ENCODE measurements at regions not wholly inside any gene's neighbourhood (a gene's known extent, or its start where the extent isn't known, plus 50 kb on each side); places are given as distances from the start of the nearest gene placed in this dataset.
"Not testable (repeated sequence)": the region's sequence is repeated elsewhere in the genome, so short reads cannot be mapped to it uniquely, and the experiment has no call there.

DNA sequence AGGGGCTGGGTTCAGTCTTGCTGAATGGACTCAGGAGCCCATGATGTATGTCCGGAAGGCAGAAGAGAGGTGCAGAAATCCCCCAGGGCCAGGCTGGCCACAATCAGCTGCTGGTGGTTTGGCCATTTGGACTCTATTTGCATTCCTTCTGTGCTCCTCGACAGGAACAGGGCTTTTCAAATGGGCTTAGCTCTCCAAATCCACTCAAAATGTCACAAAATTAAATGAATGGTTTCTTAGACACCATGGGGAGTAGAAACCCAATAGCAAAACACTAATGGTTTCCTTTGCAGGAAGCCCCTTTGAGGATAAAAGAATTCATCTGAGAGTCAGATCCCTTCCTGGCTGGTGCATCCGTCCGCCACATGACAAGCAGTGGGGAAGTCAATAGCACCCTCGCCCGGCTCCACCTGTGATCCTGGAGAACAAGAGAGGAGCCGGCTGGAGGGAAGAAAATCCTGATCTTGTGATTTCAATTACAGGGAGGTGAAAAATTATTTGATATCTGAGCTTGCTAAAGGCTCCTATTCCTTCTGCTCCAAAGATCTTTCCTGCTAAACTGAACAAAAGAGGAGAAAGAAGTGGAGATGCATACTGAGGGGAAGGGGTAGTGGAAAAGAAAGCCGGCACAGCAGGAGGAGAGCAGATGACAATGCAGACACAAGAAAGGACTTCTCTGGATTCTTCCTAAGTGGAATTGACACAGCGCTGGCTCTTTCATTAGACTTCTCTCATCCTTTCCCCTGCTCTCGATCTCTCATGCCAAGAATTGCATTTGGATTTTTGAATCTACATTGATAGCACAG, 190.7 kb downstream of the C7orf25 start:
- no peaks in the 10 kb centered on the region for H3K36me3 Mint-ChIP-seq (ENCODE audit: low read depth)
- H3K27ac Mint-ChIP-seq, result no peak overlapping the region
- no peaks in the 10 kb centered on the region for H3K4me1 Mint-ChIP-seq (ENCODE audit: low read depth)
- no peak overlapping the region for H3K4me3 Mint-ChIP-seq
- no peaks in the 10 kb centered on the region for H3K27me3 Mint-ChIP-seq
- peaks cover 6% of the 10 kb centered on the region for H3K9me3 Mint-ChIP-seq

GRCh38 chr7:42720012-42720411, 191.9 kb downstream of the C7orf25 start:
- H3K4me1 Mint-ChIP-seq (ENCODE audit: low read depth), result no peaks in the 10 kb centered on the region
- H3K36me3 Mint-ChIP-seq (ENCODE audit: low read depth), result no peaks in the 10 kb centered on the region
- H3K9me3 Mint-ChIP-seq, result peaks cover 6% of the 10 kb centered on the region
- no peak overlapping the region for H3K27ac Mint-ChIP-seq
- no peaks in the 10 kb centered on the region for H3K27me3 Mint-ChIP-seq
- H3K4me3 Mint-ChIP-seq, result no peak overlapping the region

- not testable (repeated sequence) for H3K27me3 Mint-ChIP-seq; H3K27ac Mint-ChIP-seq; H3K36me3 Mint-ChIP-seq (ENCODE audit: low read depth); H3K4me1 Mint-ChIP-seq (ENCODE audit: low read depth); H3K4me3 Mint-ChIP-seq
- peaks cover 11% of the 10 kb centered on the region for H3K9me3 Mint-ChIP-seq
Observed at GRCh38 chr7:42718466-42718865, 193.4 kb downstream of the C7orf25 start.

DNA sequence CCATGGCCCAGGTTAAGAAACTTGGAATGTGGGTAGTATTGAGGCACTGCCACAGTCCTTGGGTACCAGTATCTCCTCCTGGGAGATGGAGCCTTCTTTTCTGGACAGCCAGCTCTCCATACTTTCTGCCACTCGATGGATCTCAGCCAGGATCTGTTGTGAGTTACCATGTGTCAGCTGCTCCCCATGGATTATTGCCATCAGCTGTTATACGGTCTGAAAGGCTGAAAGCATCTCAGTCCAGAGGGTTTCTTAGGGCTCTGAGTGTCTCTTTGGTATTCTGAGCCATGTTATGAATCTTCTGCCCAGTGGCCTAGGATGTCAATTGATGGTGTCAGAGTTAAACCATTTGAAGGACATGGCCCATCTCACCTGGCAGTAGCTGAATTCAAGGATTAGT, 197.5 kb downstream of the C7orf25 start:
- Mint-ChIP-seq H3K36me3 (ENCODE audit: low read depth) (no peaks in the 10 kb centered on the region), H3K9me3 (peaks cover 11% of the 10 kb centered on the region), H3K4me3 (no peak overlapping the region), H3K27me3 (peaks cover 1% of the 10 kb centered on the region), H3K27ac (no peak overlapping the region), H3K4me1 (ENCODE audit: low read depth) (no peaks in the 10 kb centered on the region)

- H3K4me3 Mint-ChIP-seq, result no peak overlapping the region
- H3K27me3 Mint-ChIP-seq, result peaks cover 6% of the 10 kb centered on the region
- no peaks in the 10 kb centered on the region for H3K36me3 Mint-ChIP-seq (ENCODE audit: low read depth)
- H3K4me1 Mint-ChIP-seq (ENCODE audit: low read depth), result no peaks in the 10 kb centered on the region
- no peak overlapping the region for H3K27ac Mint-ChIP-seq
- peaks cover 8% of the 10 kb centered on the region for H3K9me3 Mint-ChIP-seq
Observed at GRCh38 chr7:42709284-42709683, 202.6 kb downstream of the C7orf25 start.

DNA sequence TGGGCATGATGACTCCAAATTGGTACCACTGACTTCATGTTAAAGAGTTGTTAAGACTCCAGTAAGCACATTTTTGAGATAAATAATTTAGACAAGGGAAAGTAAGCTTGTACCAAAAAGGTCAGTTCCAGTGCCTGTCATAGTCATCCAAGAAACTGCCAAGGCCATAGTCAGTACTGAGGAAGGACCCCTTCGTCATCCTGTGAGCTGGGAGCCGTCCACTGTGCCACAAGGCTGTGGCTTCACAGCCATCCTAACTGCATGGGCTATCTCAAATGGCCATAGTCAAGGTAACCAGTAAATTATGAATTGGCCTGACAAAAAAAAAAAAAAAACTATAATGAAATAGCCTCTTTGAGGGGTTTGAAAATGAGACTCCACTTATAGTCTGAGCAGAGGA, 207.2 kb downstream of the C7orf25 start:
- Mint-ChIP-seq H3K27me3 (peaks cover 6% of the 10 kb centered on the region), H3K4me1 (ENCODE audit: low read depth) (no peaks in the 10 kb centered on the region), H3K9me3 (peaks cover 3% of the 10 kb centered on the region), H3K27ac (no peak overlapping the region), H3K36me3 (ENCODE audit: low read depth) (no peaks in the 10 kb centered on the region), H3K4me3 (no peak overlapping the region)

DNA sequence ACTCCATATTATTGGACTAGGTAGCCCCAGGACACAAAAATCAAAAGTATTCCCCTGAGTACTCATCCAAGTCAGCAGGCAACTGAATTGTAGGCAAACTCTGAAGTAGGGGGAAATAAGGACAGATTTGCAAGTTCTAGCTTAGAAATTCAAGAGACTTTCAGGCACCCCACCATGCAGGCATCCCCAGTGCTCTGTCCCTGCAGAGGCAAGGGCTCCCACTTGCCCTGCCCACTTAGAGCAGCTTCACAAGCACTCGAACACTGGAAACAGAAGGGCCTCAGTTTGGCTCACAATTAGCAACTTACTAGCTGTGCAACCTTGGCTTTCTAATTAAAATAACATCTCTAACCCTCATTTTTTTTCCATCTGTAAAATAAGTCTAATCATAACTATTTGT, 209.2 kb downstream of the C7orf25 start:
- Mint-ChIP-seq H3K4me1 (ENCODE audit: low read depth) (no peaks in the 10 kb centered on the region), H3K27me3 (no peaks in the 10 kb centered on the region), H3K36me3 (ENCODE audit: low read depth) (no peaks in the 10 kb centered on the region), H3K9me3 (peaks cover 3% of the 10 kb centered on the region), H3K27ac (no peak overlapping the region), H3K4me3 (no peak overlapping the region)

DNA sequence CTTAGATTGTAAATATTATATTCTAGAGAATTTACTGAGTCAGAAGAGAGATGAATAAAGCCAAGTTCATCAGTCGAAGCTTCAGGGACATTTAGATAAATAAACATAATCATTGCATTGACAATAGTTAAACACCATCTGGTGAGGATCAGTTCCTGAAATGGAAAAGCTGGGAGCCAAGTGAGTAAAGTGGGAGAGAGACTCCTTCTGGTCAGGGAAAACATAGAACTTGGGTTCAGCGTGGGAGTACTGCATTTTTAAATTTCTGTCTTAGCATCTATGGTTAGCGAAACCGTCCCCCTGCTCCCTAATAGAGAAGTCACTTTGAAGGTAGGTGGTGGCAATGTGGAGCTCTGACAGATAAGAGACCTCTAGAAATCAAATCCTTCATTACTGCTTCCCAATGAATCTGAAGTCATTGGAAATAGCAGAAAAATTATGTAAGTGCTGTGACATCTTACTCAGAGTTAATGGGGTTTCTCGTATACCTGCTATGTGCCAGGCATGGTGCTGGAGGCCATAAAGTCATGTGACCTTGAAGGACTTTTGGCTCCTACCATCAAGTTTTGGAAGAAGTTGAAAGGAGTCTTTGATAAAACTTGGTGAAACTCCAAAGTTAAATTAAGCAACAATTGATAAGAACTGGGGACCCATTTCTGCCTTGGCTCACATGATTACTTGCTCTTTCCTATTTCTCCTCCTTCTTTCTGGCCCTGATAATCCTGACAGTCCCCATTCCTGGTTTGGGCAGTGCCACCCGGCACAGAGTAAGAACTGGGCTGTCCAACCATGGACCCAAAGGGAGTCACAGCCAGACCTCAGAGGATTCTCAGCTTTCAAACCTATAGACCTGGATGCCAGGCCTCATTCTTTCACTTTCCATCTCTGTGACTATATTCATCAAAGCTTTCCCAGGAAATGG, 211.2 kb downstream of the C7orf25 start:
- Mint-ChIP-seq H3K9me3 (peaks cover 2% of the 10 kb centered on the region), H3K36me3 (ENCODE audit: low read depth) (no peaks in the 10 kb centered on the region), H3K4me3 (no peak overlapping the region), H3K27me3 (no peaks in the 10 kb centered on the region), H3K27ac (no peak overlapping the region), H3K4me1 (ENCODE audit: low read depth) (no peaks in the 10 kb centered on the region)

- Mint-ChIP-seq H3K27ac (no peak overlapping the region), H3K36me3 (ENCODE audit: low read depth) (no peaks in the 10 kb centered on the region), H3K4me1 (ENCODE audit: low read depth) (no peaks in the 10 kb centered on the region), H3K9me3 (no peaks in the 10 kb centered on the region), H3K4me3 (no peak overlapping the region), H3K27me3 (no peaks in the 10 kb centered on the region)
Observed at GRCh38 chr7:42699380-42700178, 212.3 kb downstream of the C7orf25 start.

GRCh38 chr7:42698600-42699374, 213.1 kb downstream of the C7orf25 start:
- Mint-ChIP-seq H3K36me3 (ENCODE audit: low read depth) (no peaks in the 10 kb centered on the region), H3K27me3 (no peaks in the 10 kb centered on the region), H3K4me3 (no peak overlapping the region), H3K9me3 (no peaks in the 10 kb centered on the region), H3K4me1 (ENCODE audit: low read depth) (no peaks in the 10 kb centered on the region), H3K27ac (no peak overlapping the region)

DNA sequence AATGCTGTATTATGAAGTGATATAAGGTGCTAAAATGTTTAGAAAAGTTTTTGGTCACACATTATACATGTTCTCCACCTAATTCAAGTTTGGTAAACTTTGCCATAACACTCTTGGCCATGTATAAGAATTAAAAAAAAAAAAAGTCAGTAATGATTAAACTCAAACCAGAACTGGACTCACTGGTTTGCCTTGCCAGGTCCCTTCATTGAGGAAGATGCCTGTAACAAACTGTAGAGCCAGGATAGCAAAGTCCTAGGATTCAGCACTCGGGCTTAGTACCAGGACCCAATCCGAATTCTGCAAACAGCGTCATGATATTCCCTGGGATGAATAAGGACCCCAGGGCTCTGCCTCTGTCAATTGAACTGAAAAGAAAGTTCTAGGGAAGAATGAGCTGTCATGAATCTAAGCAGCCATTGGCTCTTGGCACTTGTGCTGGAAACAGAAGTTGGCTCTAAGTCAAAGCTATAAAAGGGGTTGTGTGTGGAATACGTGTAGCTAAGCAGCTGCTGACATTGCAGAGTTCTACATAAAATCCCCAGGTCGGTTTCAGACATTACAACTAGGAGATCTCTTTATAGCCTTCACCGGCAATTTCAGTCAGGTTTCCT, 216.9 kb downstream of the C7orf25 start:
- no peaks in the 10 kb centered on the region for H3K27me3 Mint-ChIP-seq
- H3K4me3 Mint-ChIP-seq, result no peak overlapping the region
- no peaks in the 10 kb centered on the region for H3K9me3 Mint-ChIP-seq
- H3K27ac Mint-ChIP-seq, result no peak overlapping the region
- no peaks in the 10 kb centered on the region for H3K36me3 Mint-ChIP-seq (ENCODE audit: low read depth)
- H3K4me1 Mint-ChIP-seq (ENCODE audit: low read depth), result no peaks in the 10 kb centered on the region

DNA sequence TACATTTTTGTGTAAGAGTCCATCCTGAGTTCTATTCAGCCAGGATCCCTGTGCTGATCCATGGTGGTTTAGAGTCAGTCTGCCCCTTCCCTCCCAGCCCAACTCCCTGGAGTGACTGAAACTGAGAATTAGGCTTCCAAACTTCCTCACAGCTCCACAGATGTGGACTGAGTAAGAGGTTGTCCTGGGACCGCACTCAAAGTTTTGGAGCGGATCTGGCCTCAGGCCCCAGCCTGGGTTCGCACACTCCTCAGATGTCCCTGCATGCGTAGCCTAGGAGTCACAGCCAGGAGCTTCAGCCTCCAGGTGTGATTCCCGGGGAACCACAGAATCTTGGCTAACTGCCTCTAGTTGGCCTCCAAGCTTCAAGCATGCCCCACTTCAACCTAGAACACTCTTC, 218.1 kb downstream of the C7orf25 start:
- H3K27me3 Mint-ChIP-seq, result no peaks in the 10 kb centered on the region
- no peak overlapping the region for H3K27ac Mint-ChIP-seq
- H3K36me3 Mint-ChIP-seq (ENCODE audit: low read depth), result no peaks in the 10 kb centered on the region
- no peaks in the 10 kb centered on the region for H3K9me3 Mint-ChIP-seq
- no peak overlapping the region for H3K4me3 Mint-ChIP-seq
- H3K4me1 Mint-ChIP-seq (ENCODE audit: low read depth), result no peaks in the 10 kb centered on the region

DNA sequence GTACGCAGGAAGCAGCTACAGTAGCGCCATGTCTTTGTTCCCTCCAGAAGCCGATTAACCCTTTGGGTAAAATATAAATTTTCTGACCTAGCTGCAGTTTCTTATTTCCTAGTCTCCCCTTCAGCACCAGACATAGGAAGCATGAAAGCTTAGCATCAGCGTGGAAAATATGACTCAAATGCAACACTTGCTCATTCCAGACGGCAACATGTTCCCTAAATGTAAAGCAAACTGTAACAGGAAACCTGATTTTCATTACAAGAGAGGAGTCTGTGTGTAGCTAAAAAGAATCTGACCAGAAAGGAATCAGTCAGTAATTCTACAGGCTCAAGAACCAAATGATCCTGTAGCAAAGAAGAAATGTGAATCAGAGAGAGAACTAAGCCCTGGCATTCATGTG, 219.2 kb downstream of the C7orf25 start:
- Mint-ChIP-seq H3K4me1 (ENCODE audit: low read depth) (no peaks in the 10 kb centered on the region), H3K27ac (no peak overlapping the region), H3K4me3 (no peak overlapping the region), H3K27me3 (no peaks in the 10 kb centered on the region), H3K36me3 (ENCODE audit: low read depth) (no peaks in the 10 kb centered on the region), H3K9me3 (no peaks in the 10 kb centered on the region)

Data from stimulated activated naive CD8-positive, alpha-beta T cell treated with anti-CD3 and anti-CD28 coated beads, Interleukin-15, Interleukin-2, amounts not matched to agents 100 ng/mL and 50 ng/mL, for 24 hours (primary cell).